Endometrium (tissue), 2 donors: ENCODE measurements at regions not wholly inside any gene's neighbourhood (a gene's known extent, or its start where the extent isn't known, plus 50 kb on each side); places are given as distances from the start of the nearest gene placed in this dataset.

ENCODE experiments used
- FAIRE-seq: peaks from 2 replicates; lab custom pipeline; 2012; peaks lifted over from hg19 to GRCh38; lab: Jason Lieb, UNC
- donor health status: control.
- donor health status: control.

GRCh38 chr13:99892866-99893504, 78.6 kb downstream of the ZIC5 start:
- no peak for FAIRE-seq

- no peak for FAIRE-seq
These were observed 79.4 kb downstream of the ZIC5 start for GRCh38 chr13:99892196-99892613.

GRCh38 chr13:99886706-99887105, 84.9 kb downstream of the ZIC5 start:
- FAIRE-seq, result no peak

- no peak for FAIRE-seq
These were observed 86.7 kb downstream of the ZIC5 start for GRCh38 chr13:99884913-99885312.

GRCh38 chr13:99883805-99884204, 87.8 kb downstream of the ZIC5 start:
- no peak for FAIRE-seq

GRCh38 chr13:99878921-99879610, 92.5 kb downstream of the ZIC5 start:
- FAIRE-seq, result no peak

GRCh38 chr13:99876651-99877050, 94.9 kb downstream of the ZIC5 start:
- FAIRE-seq, result no peak

GRCh38 chr13:99875391-99875790, 96.2 kb downstream of the ZIC5 start:
- no peak for FAIRE-seq

GRCh38 chr13:99873832-99874430, 97.6 kb downstream of the ZIC5 start:
- no peak for FAIRE-seq

- FAIRE-seq, result no peak
These were observed 98.4 kb downstream of the ZIC5 start for GRCh38 chr13:99873141-99873540.

- no peak for FAIRE-seq
These were observed 100.2 kb downstream of the ZIC5 start for GRCh38 chr13:99871249-99871898.

- FAIRE-seq, result no peak
These were observed 101.0 kb downstream of the ZIC5 start for GRCh38 chr13:99870541-99870940.

GRCh38 chr13:99869830-99870229, 101.7 kb downstream of the ZIC5 start:
- FAIRE-seq, result no peak

GRCh38 chr13:99868767-99869166, 102.8 kb downstream of the ZIC5 start:
- no peak for FAIRE-seq

GRCh38 chr13:99867535-99868257, 103.9 kb downstream of the ZIC5 start:
- FAIRE-seq, result no peak

GRCh38 chr13:99866781-99867180, 104.8 kb downstream of the ZIC5 start:
- FAIRE-seq, result no peak

GRCh38 chr13:99865420-99865930, 106.1 kb downstream of the ZIC5 start:
- FAIRE-seq, result no peak

- FAIRE-seq, result no peak
These were observed 107.0 kb downstream of the ZIC5 start for GRCh38 chr13:99864627-99864990.

- FAIRE-seq, result no peak
These were observed 107.6 kb downstream of the ZIC5 start for GRCh38 chr13:99863789-99864626.

- no peak for FAIRE-seq
These were observed 109.3 kb downstream of the ZIC5 start for GRCh38 chr13:99862244-99862643.

GRCh38 chr13:99861771-99862170, 109.8 kb downstream of the ZIC5 start:
- no peak for FAIRE-seq
